ENCODE measurements at regions not wholly inside any gene's neighbourhood (a gene's known extent, or its start where the extent isn't known, plus 50 kb on each side); places are given as distances from the start of the nearest gene placed in this dataset.

GRCh38 chr2:71846669-71847291 lies 300.9 kb downstream of the CYP26B1 start:
- no peak for TF ChIP-seq Cebpa-rat (IDR thresholded peaks at IDR 0.05)
- H3K9ac ChIP-seq: no peak overlapping the region
- H3K36me3 ChIP-seq: no peaks in the 10 kb centered on the region

GRCh38 chr2:71846072-71846471 lies 301.6 kb downstream of the CYP26B1 start:
- Histone ChIP-seq H3K27me3 (no peaks in the 10 kb centered on the region), H3K4me1 (no peaks in the 10 kb centered on the region), H3K4me3 (no peak overlapping the region), H3K36me3 (no peaks in the 10 kb centered on the region), H3K9me3 (replicated peaks in 1 of 11) (no peaks in the 10 kb centered on the region), H3K4me2 (no peak overlapping the region), H3K9ac (no peak overlapping the region), H4K20me1 (0 out of 22 replicates have a peak, but pooled peaks cover 0 to 6% (median 0%) of the 10 kb centered on the region in 11 experiments), H3K27ac (no peak overlapping the region)
- TF ChIP-seq Cebpa-rat (IDR thresholded peaks at IDR 0.05): no peak

More at GRCh38 chr2:71846669-71847291, 300.9 kb downstream of the CYP26B1 start:
- H3K4me1 ChIP-seq: no peaks in the 10 kb centered on the region
- H4K20me1 ChIP-seq: 0 out of 22 replicates have a peak, but pooled peaks cover 0 to 13% (median 0%) of the 10 kb centered on the region in 11 experiments
- no peaks in the 10 kb centered on the region for H3K27me3 ChIP-seq
- H3K4me3 ChIP-seq: no peak overlapping the region
- H3K4me2 ChIP-seq: no peak overlapping the region
- H3K27ac ChIP-seq: no peak overlapping the region
- no peaks in the 10 kb centered on the region for H3K9me3 ChIP-seq (replicated peaks in 1 of 11)

GRCh38 chr2:71844967-71845366 lies 302.7 kb downstream of the CYP26B1 start:
- Histone ChIP-seq H3K27me3 (no peaks in the 10 kb centered on the region), H4K20me1 (no peaks in the 10 kb centered on the region), H3K4me2 (no peak overlapping the region), H3K4me1 (no peaks in the 10 kb centered on the region), H3K4me3 (no peak overlapping the region), H3K9ac (no peak overlapping the region), H3K9me3 (replicated peaks in 1 of 11) (no peaks in the 10 kb centered on the region), H3K36me3 (no peaks in the 10 kb centered on the region), H3K27ac (no peak overlapping the region)
- TF ChIP-seq Cebpa-rat (IDR thresholded peaks at IDR 0.05): no peak

- Histone ChIP-seq H3K4me1 (no peaks in the 10 kb centered on the region), H3K36me3 (no peaks in the 10 kb centered on the region), H4K20me1 (no peaks in the 10 kb centered on the region), H3K4me2 (no peak overlapping the region), H3K27ac (no peak overlapping the region), H3K9ac (no peak overlapping the region), H3K9me3 (replicated peaks in 1 of 11) (no peaks in the 10 kb centered on the region), H3K4me3 (no peak overlapping the region), H3K27me3 (no peaks in the 10 kb centered on the region)
- TF ChIP-seq Cebpa-rat (IDR thresholded peaks at IDR 0.05): no peak
Observed at GRCh38 chr2:71843391-71843850, 304.2 kb downstream of the CYP26B1 start.

- no peaks in the 10 kb centered on the region for H4K20me1 ChIP-seq
- TF ChIP-seq Cebpa-rat (IDR thresholded peaks at IDR 0.05): no peak
- H3K27ac ChIP-seq: no peak overlapping the region
- no peaks in the 10 kb centered on the region for H3K4me1 ChIP-seq
- no peaks in the 10 kb centered on the region for H3K9me3 ChIP-seq (replicated peaks in 1 of 11)
- H3K9ac ChIP-seq: no peak overlapping the region
- no peak overlapping the region for H3K4me2 ChIP-seq
- H3K27me3 ChIP-seq: no peaks in the 10 kb centered on the region
- no peak overlapping the region for H3K4me3 ChIP-seq
- no peaks in the 10 kb centered on the region for H3K36me3 ChIP-seq
Observed at GRCh38 chr2:71842744-71843143, 304.9 kb downstream of the CYP26B1 start.

GRCh38 chr2:71839826-71840225 lies 307.8 kb downstream of the CYP26B1 start:
- Histone ChIP-seq H3K4me3 (no peak overlapping the region), H4K20me1 (no peaks in the 10 kb centered on the region), H3K36me3 (no peaks in the 10 kb centered on the region), H3K27ac (no peak overlapping the region), H3K9ac (no peak overlapping the region), H3K27me3 (no peaks in the 10 kb centered on the region), H3K4me1 (no peaks in the 10 kb centered on the region), H3K4me2 (no peak overlapping the region), H3K9me3 (replicated peaks in 1 of 11) (no peaks in the 10 kb centered on the region)
- no peak for TF ChIP-seq Cebpa-rat (IDR thresholded peaks at IDR 0.05)

GRCh38 chr2:71834796-71835195 lies 312.9 kb downstream of the CYP26B1 start:
- no peak for TF ChIP-seq Cebpa-rat (IDR thresholded peaks at IDR 0.05)
- H3K27ac ChIP-seq: no peak overlapping the region
- H3K9ac ChIP-seq: no peak overlapping the region
- no peak overlapping the region for H3K4me3 ChIP-seq
- H3K9me3 ChIP-seq (replicated peaks in 1 of 11): peaks cover 0 to 6% (median 0%) of the 10 kb centered on the region in 11 experiments; a peak in 1 of 22 replicates
- H3K4me1 ChIP-seq: no peaks in the 10 kb centered on the region
- H3K4me2 ChIP-seq: no peak overlapping the region
- H3K36me3 ChIP-seq: no peaks in the 10 kb centered on the region
- H3K27me3 ChIP-seq: no peaks in the 10 kb centered on the region
- no peaks in the 10 kb centered on the region for H4K20me1 ChIP-seq

- peak in 1 of 11 experiments; percentile 38; a peak in 2 of 22 replicates for TF ChIP-seq Cebpa-rat (IDR thresholded peaks at IDR 0.05)
- H3K4me1 ChIP-seq: no peaks in the 10 kb centered on the region
- no peak overlapping the region for H3K4me2 ChIP-seq
- H3K4me3 ChIP-seq: no peak overlapping the region
- H4K20me1 ChIP-seq: no peaks in the 10 kb centered on the region
- no peaks in the 10 kb centered on the region for H3K27me3 ChIP-seq
- no peaks in the 10 kb centered on the region for H3K36me3 ChIP-seq
- H3K9me3 ChIP-seq (replicated peaks in 1 of 11): peaks cover 0 to 6% (median 0%) of the 10 kb centered on the region in 11 experiments; a peak in 1 of 22 replicates
- H3K9ac ChIP-seq: no peak overlapping the region
- no peak overlapping the region for H3K27ac ChIP-seq
Observed at GRCh38 chr2:71833855-71834560, 313.7 kb downstream of the CYP26B1 start.

- Histone ChIP-seq H3K4me1 (no peaks in the 10 kb centered on the region), H4K20me1 (no peaks in the 10 kb centered on the region), H3K9ac (no peak overlapping the region), H3K27ac (no peak overlapping the region), H3K27me3 (no peaks in the 10 kb centered on the region), H3K36me3 (no peaks in the 10 kb centered on the region), H3K4me3 (no peak overlapping the region), H3K4me2 (no peak overlapping the region), H3K9me3 (replicated peaks in 1 of 11) (peaks cover 0 to 6% (median 0%) of the 10 kb centered on the region in 11 experiments; a peak in 1 of 22 replicates)
- TF ChIP-seq Cebpa-rat (IDR thresholded peaks at IDR 0.05): no peak
Observed at GRCh38 chr2:71833272-71833671, 314.4 kb downstream of the CYP26B1 start.

- Histone ChIP-seq H3K4me2 (no peak overlapping the region), H3K27me3 (no peaks in the 10 kb centered on the region), H3K36me3 (no peaks in the 10 kb centered on the region), H3K4me3 (no peak overlapping the region), H4K20me1 (no peaks in the 10 kb centered on the region), H3K9ac (no peak overlapping the region), H3K27ac (no peak overlapping the region), H3K9me3 (replicated peaks in 1 of 11) (peaks cover 0 to 6% (median 0%) of the 10 kb centered on the region in 11 experiments; a peak in 1 of 22 replicates), H3K4me1 (no peaks in the 10 kb centered on the region)
- TF ChIP-seq Cebpa-rat (IDR thresholded peaks at IDR 0.05): no peak
Observed at GRCh38 chr2:71832844-71833243, 314.8 kb downstream of the CYP26B1 start.

Measured in BLaER1 treated with 17β-estradiol and CSF1 and Interleukin-3, amounts not matched to agents 10 nM and 100 nM (cell line).